Hepatocyte (in vitro differentiated cells): ENCODE measurements at regions not wholly inside any gene's neighbourhood (a gene's known extent, or its start where the extent isn't known, plus 50 kb on each side); places are given as distances from the start of the nearest gene placed in this dataset.
A peak's percentile ranks its signal among the peaks of the same experiment; 100 is the strongest.
"Not testable (repeated sequence)": the region's sequence is repeated elsewhere in the genome, so short reads cannot be mapped to it uniquely, and the experiment has no call there.

ENCODE experiments used
- DNase-seq: peaks from one replicate; pipeline ENCODE4 v3.0.0-alpha.2; 2016; ENCODE audit warnings: low spot score
- H2AFZ ChIP-seq: fragments of 200-600 bp; sonication (generic); 2 replicates; pipeline ENCODE4 v1.6.0; 2016; ENCODE audit warnings: antibody characterized with exemption, mild to moderate bottlenecking
- H3K27ac ChIP-seq: fragments of 200-600 bp; sonication (generic); 2 replicates; pipeline ENCODE4 v1.5.1; 2016; ENCODE audit warnings: mild to moderate bottlenecking
- H3K27me3 ChIP-seq: fragments of 200-600 bp; sonication (generic); 2 replicates; pipeline ENCODE4 v1.6.1; 2016
- H3K36me3 ChIP-seq: fragments of 200-600 bp; sonication (generic); replicated peaks from 2 replicates; pipeline ENCODE4 v1.5.1; 2016; ENCODE audit warnings: low read depth; ENCODE audit not compliant: insufficient read depth
- H3K4me1 ChIP-seq: fragments of 200-600 bp; sonication (generic); 2 replicates; pipeline ENCODE4 v1.5.1; 2016; ENCODE audit warnings: mild to moderate bottlenecking, moderate library complexity; ENCODE audit not compliant: insufficient read depth
- H3K4me2 ChIP-seq: fragments of 200-600 bp; sonication (generic); 2 replicates; pipeline ENCODE4 v1.6.0; 2016
- H3K4me3 ChIP-seq: fragments of 200-600 bp; sonication (generic); 2 replicates; pipeline ENCODE4 v1.5.1; 2016; ENCODE audit warnings: mild to moderate bottlenecking
- H3K79me2 ChIP-seq: fragments of 200-600 bp; sonication (generic); 2 replicates; pipeline ENCODE4 v1.6.0; 2017; ENCODE audit warnings: mild to moderate bottlenecking
- H3K9me2 ChIP-seq: fragments of 200-600 bp; sonication (generic); replicated peaks from 2 replicates; pipeline ENCODE4 v1.6.0; 2017; ENCODE audit warnings: mild to moderate bottlenecking; ENCODE audit not compliant: insufficient read depth
- H3K9me3 ChIP-seq: fragments of 200-600 bp; sonication (generic); 2 replicates; pipeline ENCODE4 v1.5.1; 2016; ENCODE audit warnings: low read depth, mild to moderate bottlenecking
- H4K20me1 ChIP-seq: fragments of 200-600 bp; sonication (generic); 2 replicates; pipeline ENCODE4 v1.6.0; 2016; ENCODE audit warnings: mild to moderate bottlenecking; ENCODE audit not compliant: insufficient read depth, poor library complexity, severe bottlenecking
- CTCF ChIP-seq: fragments of 200-600 bp; sonication (generic); IDR thresholded peaks from 2 replicates; pipeline ENCODE4 v1.5.1; 2016; ENCODE audit warnings: antibody characterized with exemption, mild to moderate bottlenecking; ENCODE audit not compliant: poor library complexity
- EZH2 ChIP-seq: fragments of 200-600 bp; sonication (generic); IDR thresholded peaks from 2 replicates; pipeline ENCODE4 v1.6.1; 2016; ENCODE audit warnings: antibody characterized with exemption, mild to moderate bottlenecking, borderline replicate concordance
- EZH2phosphoT487 ChIP-seq: fragments of 200-600 bp; sonication (generic); IDR thresholded peaks from one replicate; pipeline ENCODE4 v1.6.1; 2018; ENCODE audit warnings: antibody characterized with exemption, mild to moderate bottlenecking, low read depth, moderate library complexity; ENCODE audit not compliant: unreplicated experiment, severe bottlenecking
- WGBS: methylation state at CpG from one replicate; pipeline ENCODE4 v1.1.6; 2016; ENCODE audit warnings: low lambda C conversion rate; ENCODE audit errors: missing lambda C conversion rate; 5-methylcytosine and 5-hydroxymethylcytosine counted together

DNA sequence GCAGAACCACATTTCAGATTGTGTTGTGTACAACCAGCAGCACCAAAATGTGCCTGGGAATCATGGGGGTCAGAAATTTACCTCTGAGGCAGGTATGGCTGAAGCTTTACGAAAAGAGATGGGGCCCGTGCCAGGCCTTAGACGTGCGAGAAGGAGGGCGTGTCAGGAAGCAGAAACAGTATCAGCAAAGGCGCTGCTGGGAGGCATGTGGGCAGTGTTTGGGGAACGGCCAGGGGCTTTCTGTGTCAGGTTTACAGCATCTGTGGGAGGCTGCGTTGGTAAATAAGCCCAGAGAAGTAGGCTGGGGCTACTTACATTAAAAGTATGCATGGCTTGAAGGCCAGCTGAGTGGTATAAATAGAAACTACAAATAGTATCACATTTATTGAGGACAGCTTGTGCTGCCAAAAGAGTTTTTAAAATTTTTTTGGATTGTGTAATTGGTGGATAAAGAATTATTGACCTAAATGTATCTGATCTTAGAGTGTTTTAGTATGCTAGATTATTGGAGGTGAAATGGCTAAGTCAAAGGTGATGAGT lies 120.5 kb upstream of the SIMC1 start:
- H3K27me3 ChIP-seq, H2AFZ ChIP-seq, H3K27ac ChIP-seq, H3K9me3 ChIP-seq, H4K20me1 ChIP-seq, H3K4me2 ChIP-seq, H3K4me1 ChIP-seq, H3K4me3 ChIP-seq, H3K79me2 ChIP-seq, H3K9me2 ChIP-seq, H3K36me3 ChIP-seq, DNase-seq: not testable (repeated sequence)
- WGBS = 47% methylated on average over 3 of the region's 8 CpGs

DNA sequence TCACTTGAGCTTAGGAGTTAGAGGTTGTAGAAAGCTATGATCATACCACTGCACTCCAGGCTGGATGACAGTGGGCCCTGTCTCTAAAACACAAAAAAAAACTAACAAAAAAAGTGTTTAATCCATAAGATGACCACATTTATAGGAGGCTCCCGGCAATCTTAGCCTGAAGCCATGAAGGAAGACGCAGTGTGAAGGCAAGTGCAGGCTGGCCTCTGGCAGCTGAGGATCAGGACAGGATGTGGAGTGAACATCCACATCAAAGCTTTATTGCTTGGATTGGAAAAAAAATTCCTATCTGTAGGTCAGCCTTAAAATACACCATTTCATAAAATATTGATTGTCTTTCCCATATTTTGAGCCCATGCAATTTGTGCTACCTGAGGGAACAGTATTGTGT lies 115.9 kb upstream of the SIMC1 start:
- not testable (repeated sequence) for H3K9me3 ChIP-seq, H3K79me2 ChIP-seq, H3K27ac ChIP-seq, H3K4me1 ChIP-seq, H3K4me3 ChIP-seq, H2AFZ ChIP-seq, H4K20me1 ChIP-seq, DNase-seq, H3K27me3 ChIP-seq, H3K9me2 ChIP-seq, H3K36me3 ChIP-seq, H3K4me2 ChIP-seq
- WGBS = 65% methylated on average over 2 of the region's 2 CpGs

- DNase-seq, H3K9me2 ChIP-seq, H3K9me3 ChIP-seq, H3K79me2 ChIP-seq, H3K4me3 ChIP-seq, H4K20me1 ChIP-seq, H3K4me1 ChIP-seq, H3K36me3 ChIP-seq, H2AFZ ChIP-seq, H3K27ac ChIP-seq, H3K4me2 ChIP-seq, H3K27me3 ChIP-seq: not testable (repeated sequence)
- WGBS = 91% methylated on average over 11 of the region's 11 CpGs
Observed at GRCh38 chr5:176124120-176124519, 114.1 kb upstream of the SIMC1 start.

- no peaks in the 10 kb centered on the region for H4K20me1 ChIP-seq
- H3K9me2 ChIP-seq = no peaks in the 10 kb centered on the region
- H3K79me2 ChIP-seq = no peaks in the 10 kb centered on the region
- no peaks in the 10 kb centered on the region for H3K27me3 ChIP-seq
- no peaks in the 10 kb centered on the region for H3K36me3 ChIP-seq
- H3K4me3 ChIP-seq = no peak overlapping the region
- H3K9me3 ChIP-seq = no peaks in the 10 kb centered on the region
- no peak overlapping the region for H3K27ac ChIP-seq
- H2AFZ ChIP-seq = no peak overlapping the region
- no peak for DNase-seq
- TF ChIP-seq CTCF (no peak), EZH2 (no peak), EZH2phosphoT487 (no peak)
- H3K4me1 ChIP-seq = peaks cover 9% of the 10 kb centered on the region
- peak overlapping the region; percentile 27 for H3K4me2 ChIP-seq
- WGBS = 9% methylated on average over 1 of the region's 1 CpG
Observed at GRCh38 chr5:176131771-176132170, 106.5 kb upstream of the SIMC1 start.

DNA sequence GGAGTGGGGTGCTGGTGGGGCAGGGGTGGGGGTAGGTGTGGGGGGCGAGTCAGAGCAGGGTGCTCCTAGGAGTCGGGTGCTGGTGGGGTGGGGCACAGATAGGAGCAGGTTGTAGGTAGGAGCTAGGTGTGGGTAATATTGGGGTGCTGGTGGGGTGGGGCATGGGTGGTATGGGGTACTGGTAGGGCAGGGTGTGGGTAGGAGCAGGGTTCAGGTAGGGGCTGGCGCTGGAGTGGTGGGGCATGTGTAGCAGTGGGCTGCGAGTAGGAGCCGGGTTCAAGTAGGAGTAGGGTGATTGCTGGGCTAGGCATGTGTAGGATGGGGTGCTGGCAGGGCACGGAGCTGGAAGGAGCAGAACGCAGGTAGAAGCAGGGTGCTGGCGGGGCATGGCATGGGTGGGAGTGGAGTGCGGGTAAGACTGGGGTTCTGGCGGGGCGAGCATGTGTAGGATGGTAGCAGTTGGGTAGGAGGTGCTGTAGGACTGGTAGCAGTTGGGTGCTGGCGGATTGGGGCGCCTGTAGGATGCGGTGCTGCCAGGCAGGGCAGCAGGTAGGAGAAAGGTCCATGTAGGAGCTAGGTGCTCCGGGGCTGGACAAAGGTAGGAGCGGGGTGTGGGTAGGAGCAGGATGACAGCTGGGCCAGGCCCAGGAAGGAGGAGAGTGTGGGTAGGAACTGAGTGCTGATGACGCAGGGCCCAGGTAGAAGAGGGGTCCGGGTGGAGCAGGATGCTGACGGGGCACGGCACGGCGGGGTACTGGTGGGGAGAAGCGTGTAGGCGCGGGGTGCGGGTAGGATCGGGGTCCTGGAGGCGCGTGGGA lies 105.5 kb upstream of the SIMC1 start:
- Histone ChIP-seq H3K4me2 (peak overlapping the region; percentile 67), H3K4me3 (no peak overlapping the region), H2AFZ (no peak overlapping the region), H3K36me3 (no peaks in the 10 kb centered on the region), H3K27me3 (no peaks in the 10 kb centered on the region), H3K9me2 (no peaks in the 10 kb centered on the region), H3K79me2 (no peaks in the 10 kb centered on the region), H3K27ac (no peak overlapping the region), H4K20me1 (no peaks in the 10 kb centered on the region), H3K9me3 (no peaks in the 10 kb centered on the region), H3K4me1 (peaks cover 9% of the 10 kb centered on the region)
- WGBS = 81% methylated on average over 18 of the region's 29 CpGs
- TF ChIP-seq EZH2 (no peak), EZH2phosphoT487 (no peak), CTCF (no peak)
- no peak for DNase-seq
